Heart left ventricle (tissue), 13 donors: ENCODE measurements at regions not wholly inside any gene's neighbourhood (a gene's known extent, or its start where the extent isn't known, plus 50 kb on each side); places are given as distances from the start of the nearest gene placed in this dataset.

Source experiments
- POLR2A ChIP-seq, 2 donors: fragments of 450-650 bp; IDR thresholded peaks; one replicate each; pipeline ENCODE4 v1.6.1; 2017; ENCODE audit warnings: antibody characterized with exemption in 2 of 2, mild to moderate bottlenecking in 2 of 2, moderate library complexity in 2 of 2
- TF ChIP-seq, protein P1 (sequence below), 12 donors: fragments of 200-600 bp; sonication (generic) in 4 of 12; IDR thresholded peaks; one replicate each; pipeline versions ENCODE4 v1.5.0 to v1.8.0; 2018 to 2022; ENCODE audit warnings: antibody characterized with exemption in 12 of 12, mild to moderate bottlenecking in 5 of 12
- donor health status: ischemic (EF 13 %, LVEDD 7.1; RV severe dilation, severe dysfunction).
- donor health status: DM: no; HTN: yes; CAD: no.
- donor health status: DM: no; HTN: no; CAD: no.
- donor health status: ischemic (EF 25% LVEDD 6.9; RV normal size, moderate dysfunction).
- donor health status: ischemic (EF 25% LVEDD 5.7; RV mildly dilated, moderate dysfunction).
- donor health status: ischemic (EF 35%, LVEDD 5.7; RV mildly dilated, moderate dysfunction).
- donor health status: nonischemic (EF 11% LVEDD 7.7; RV severe dilation, severe dysfunction).
- donor health status: DM: yes; HTN: yes; CAD: no.
- donor health status: PGD.
- donor health status: ischemic (EF 29% LVEDD 5.4; RV normal size, mild dysfunction).
- donor health status: nonischemic (EF 23%, LVEDD 6.1; RV moderate dilation, normal function).

DNA sequence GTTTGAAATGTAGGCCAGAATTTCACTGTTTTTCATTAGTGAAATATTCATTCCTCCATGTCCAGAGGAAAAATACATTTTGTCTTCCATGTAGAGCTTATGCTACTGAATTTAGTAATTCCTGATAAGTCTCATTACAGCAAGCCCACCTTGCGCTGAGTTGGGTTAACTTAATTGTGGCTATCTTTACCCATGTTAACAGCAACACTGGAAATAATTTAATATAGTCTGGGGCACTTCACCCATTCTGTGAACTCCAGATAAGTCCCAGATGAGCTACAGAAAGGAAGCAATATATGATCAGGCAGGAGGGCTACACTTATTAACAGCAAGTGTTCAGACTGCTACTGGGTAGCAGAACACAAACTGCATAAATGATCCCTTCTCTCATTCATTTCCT is 270.1 kb upstream of the CNTN4 start:
- no peak for TF ChIP-seq POLR2A (IDR thresholded peaks at IDR 0.05)
- TF ChIP-seq, protein P1, sequence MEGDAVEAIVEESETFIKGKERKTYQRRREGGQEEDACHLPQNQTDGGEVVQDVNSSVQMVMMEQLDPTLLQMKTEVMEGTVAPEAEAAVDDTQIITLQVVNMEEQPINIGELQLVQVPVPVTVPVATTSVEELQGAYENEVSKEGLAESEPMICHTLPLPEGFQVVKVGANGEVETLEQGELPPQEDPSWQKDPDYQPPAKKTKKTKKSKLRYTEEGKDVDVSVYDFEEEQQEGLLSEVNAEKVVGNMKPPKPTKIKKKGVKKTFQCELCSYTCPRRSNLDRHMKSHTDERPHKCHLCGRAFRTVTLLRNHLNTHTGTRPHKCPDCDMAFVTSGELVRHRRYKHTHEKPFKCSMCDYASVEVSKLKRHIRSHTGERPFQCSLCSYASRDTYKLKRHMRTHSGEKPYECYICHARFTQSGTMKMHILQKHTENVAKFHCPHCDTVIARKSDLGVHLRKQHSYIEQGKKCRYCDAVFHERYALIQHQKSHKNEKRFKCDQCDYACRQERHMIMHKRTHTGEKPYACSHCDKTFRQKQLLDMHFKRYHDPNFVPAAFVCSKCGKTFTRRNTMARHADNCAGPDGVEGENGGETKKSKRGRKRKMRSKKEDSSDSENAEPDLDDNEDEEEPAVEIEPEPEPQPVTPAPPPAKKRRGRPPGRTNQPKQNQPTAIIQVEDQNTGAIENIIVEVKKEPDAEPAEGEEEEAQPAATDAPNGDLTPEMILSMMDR (IDR thresholded peaks at IDR 0.05): no peak
